Mesothelial cell of epicardium (in vitro differentiated cells): ENCODE measurements at regions not wholly inside any gene's neighbourhood (a gene's known extent, or its start where the extent isn't known, plus 50 kb on each side); places are given as distances from the start of the nearest gene placed in this dataset.
A peak's percentile ranks its signal among the peaks of the same experiment; 100 is the strongest.

ENCODE experiments used
- DNase-seq, 2 experiments: peaks; one replicate each; pipeline ENCODE4 v3.0.0; 2021; ENCODE audit warnings: low spot score in 2 of 2; ENCODE audit not compliant: unreplicated experiment in 2 of 2
- H3K27ac Mint-ChIP-seq: 2 replicates; pipeline ENCODE4 v1.8.0; 2021; ENCODE audit warnings: mixed read lengths
- H3K27me3 Mint-ChIP-seq: 2 replicates; pipeline ENCODE4 v1.8.0; 2021; ENCODE audit warnings: low read depth, mixed read lengths
- H3K36me3 Mint-ChIP-seq: 2 replicates; pipeline ENCODE4 v1.8.0; 2021; ENCODE audit warnings: mixed read lengths
- H3K4me1 Mint-ChIP-seq: 2 replicates; pipeline ENCODE4 v1.8.0; 2021; ENCODE audit warnings: mixed read lengths
- H3K4me3 Mint-ChIP-seq: 2 replicates; pipeline ENCODE4 v1.8.0; 2021; ENCODE audit warnings: mild to moderate bottlenecking, moderate library complexity, mixed read lengths
- H3K9me3 Mint-ChIP-seq: 2 replicates; pipeline ENCODE4 v1.8.0; 2021; ENCODE audit warnings: mixed read lengths
- CTCF ChIP-seq: fragments of 200-600 bp; sonication (generic); IDR thresholded peaks from one replicate; pipeline ENCODE4 v1.5.0; 2021; ENCODE audit warnings: antibody characterized with exemption; ENCODE audit not compliant: unreplicated experiment

GRCh38 chr2:51222106-51222505 is 190.2 kb upstream of the NRXN1 start:
- Mint-ChIP-seq H3K9me3 (peaks cover 5% of the 10 kb centered on the region), H3K27ac (no peak overlapping the region), H3K36me3 (no peaks in the 10 kb centered on the region), H3K27me3 (no peaks in the 10 kb centered on the region), H3K4me3 (no peak overlapping the region), H3K4me1 (peaks cover 17% of the 10 kb centered on the region)
- DNase-seq, result no peak
- no peak for TF ChIP-seq CTCF

- H3K9me3 Mint-ChIP-seq, result peaks cover 5% of the 10 kb centered on the region
- DNase-seq, result no peak
- peaks cover 17% of the 10 kb centered on the region for H3K4me1 Mint-ChIP-seq
- H3K4me3 Mint-ChIP-seq, result no peak overlapping the region
- peak overlapping the region; percentile 55 for H3K27ac Mint-ChIP-seq
- no peak for TF ChIP-seq CTCF
- H3K36me3 Mint-ChIP-seq, result no peaks in the 10 kb centered on the region
- no peaks in the 10 kb centered on the region for H3K27me3 Mint-ChIP-seq
These were observed 188.7 kb upstream of the NRXN1 start for GRCh38 chr2:51220606-51221005.

GRCh38 chr2:51220080-51220479 is 188.1 kb upstream of the NRXN1 start:
- no peaks in the 10 kb centered on the region for H3K27me3 Mint-ChIP-seq
- no peaks in the 10 kb centered on the region for H3K36me3 Mint-ChIP-seq
- no peak overlapping the region for H3K27ac Mint-ChIP-seq
- H3K4me1 Mint-ChIP-seq, result peaks cover 17% of the 10 kb centered on the region
- no peak for DNase-seq
- peaks cover 5% of the 10 kb centered on the region for H3K9me3 Mint-ChIP-seq
- no peak for TF ChIP-seq CTCF
- no peak overlapping the region for H3K4me3 Mint-ChIP-seq

- H3K4me1 Mint-ChIP-seq, result peaks cover 17% of the 10 kb centered on the region
- peaks cover 5% of the 10 kb centered on the region for H3K9me3 Mint-ChIP-seq
- H3K27me3 Mint-ChIP-seq, result no peaks in the 10 kb centered on the region
- no peak overlapping the region for H3K4me3 Mint-ChIP-seq
- no peak for DNase-seq
- no peak for TF ChIP-seq CTCF
- peak overlapping the region; percentile 64 for H3K27ac Mint-ChIP-seq
- no peaks in the 10 kb centered on the region for H3K36me3 Mint-ChIP-seq
These were observed 187.5 kb upstream of the NRXN1 start for GRCh38 chr2:51219468-51219867.

- Mint-ChIP-seq H3K9me3 (no peaks in the 10 kb centered on the region), H3K4me1 (peaks cover 17% of the 10 kb centered on the region), H3K27ac (no peak overlapping the region), H3K27me3 (no peaks in the 10 kb centered on the region), H3K4me3 (no peak overlapping the region), H3K36me3 (no peaks in the 10 kb centered on the region)
- no peak for TF ChIP-seq CTCF
- no peak for DNase-seq
These were observed 186.1 kb upstream of the NRXN1 start for GRCh38 chr2:51218047-51218446.

- Mint-ChIP-seq H3K36me3 (no peaks in the 10 kb centered on the region), H3K9me3 (peaks cover 3% of the 10 kb centered on the region), H3K27me3 (no peaks in the 10 kb centered on the region), H3K27ac (no peak overlapping the region), H3K4me1 (peaks cover 1% of the 10 kb centered on the region), H3K4me3 (no peak overlapping the region)
- TF ChIP-seq CTCF, result no peak
- DNase-seq, result no peak
These were observed 181.9 kb upstream of the NRXN1 start for GRCh38 chr2:51213826-51214225.
